LHCN-M2 (cell line): ENCODE measurements at regions not wholly inside any gene's neighbourhood (a gene's known extent, or its start where the extent isn't known, plus 50 kb on each side); places are given as distances from the start of the nearest gene placed in this dataset.
"Not testable (repeated sequence)": the region's sequence is repeated elsewhere in the genome, so short reads cannot be mapped to it uniquely, and the experiment has no call there.

Experiments
- DNase-seq: peaks from one replicate; pipeline ENCODE4 v3.0.0-alpha.2; 2012; ENCODE audit warnings: low read depth

DNA sequence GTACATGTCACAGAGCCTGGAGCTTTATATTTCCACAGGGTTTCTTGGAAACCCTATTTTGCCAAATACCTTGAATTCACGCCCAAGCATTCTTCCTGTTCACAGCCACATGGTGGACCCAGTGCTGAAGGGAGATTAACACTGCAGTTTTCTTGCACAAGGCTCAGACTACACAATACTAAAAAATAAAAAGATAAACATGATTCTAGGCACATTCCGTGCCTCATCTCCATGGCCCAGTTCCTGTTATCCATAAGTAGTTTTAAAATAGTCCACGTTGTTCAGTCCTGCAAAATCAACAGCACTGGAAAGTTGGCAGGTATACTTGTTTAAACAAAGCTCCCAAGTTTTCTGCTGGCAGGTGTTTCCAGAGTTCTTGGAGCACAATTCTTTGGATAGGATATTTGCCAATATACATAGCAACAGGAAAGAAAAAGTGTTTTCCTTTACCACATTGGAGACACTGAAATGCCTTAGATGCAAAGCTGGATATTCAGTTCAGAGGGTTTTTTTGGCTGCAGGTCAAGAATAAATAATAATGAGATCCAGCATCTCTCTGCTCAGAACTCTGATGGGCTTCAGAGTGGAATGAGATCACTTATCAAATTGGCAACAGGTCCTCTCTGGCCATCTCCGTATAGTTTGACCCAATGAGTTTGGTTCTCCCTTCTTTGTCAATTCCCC, 88.1 kb upstream of the TGFBR2 start:
- no peak for DNase-seq

DNA sequence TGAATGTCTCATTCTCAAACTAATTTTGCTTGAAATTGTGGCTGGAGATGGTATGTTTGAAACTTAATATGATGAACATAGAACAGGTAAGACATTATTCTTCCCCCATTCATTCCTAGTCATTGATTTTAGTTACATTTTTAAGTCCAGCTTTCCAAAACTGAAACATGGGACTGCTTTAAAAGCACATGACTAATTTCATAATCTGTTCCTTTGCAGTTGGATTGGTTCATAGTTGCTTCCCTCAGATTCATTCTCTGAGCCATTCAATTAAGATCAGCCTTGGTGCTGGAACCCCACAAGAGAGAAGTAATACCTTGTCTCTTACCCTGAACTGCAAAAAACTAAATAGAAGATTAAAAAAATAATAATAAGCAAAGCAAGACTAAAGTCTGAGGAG, 87.5 kb upstream of the TGFBR2 start:
- no peak for DNase-seq

DNA sequence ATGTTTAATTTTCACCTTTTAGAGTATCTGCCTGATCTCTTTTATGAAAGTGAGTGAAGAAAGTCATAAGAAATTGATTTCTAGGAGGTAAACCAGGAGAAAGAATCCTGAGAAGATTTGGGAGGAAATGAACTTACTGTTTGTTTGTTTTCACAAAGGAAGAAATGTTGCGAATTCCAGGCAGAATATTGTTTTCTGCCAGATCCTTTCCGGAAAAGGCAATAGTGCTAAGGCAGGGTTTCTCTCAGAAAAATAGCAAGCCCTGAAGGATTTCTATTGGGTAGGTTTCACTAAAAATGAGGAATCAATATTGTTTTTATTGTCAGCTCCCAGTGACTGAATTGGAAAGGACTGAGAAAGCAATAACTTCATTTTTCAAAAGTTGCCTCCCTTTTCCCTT, 85.7 kb upstream of the TGFBR2 start:
- DNase-seq: no peak

DNA sequence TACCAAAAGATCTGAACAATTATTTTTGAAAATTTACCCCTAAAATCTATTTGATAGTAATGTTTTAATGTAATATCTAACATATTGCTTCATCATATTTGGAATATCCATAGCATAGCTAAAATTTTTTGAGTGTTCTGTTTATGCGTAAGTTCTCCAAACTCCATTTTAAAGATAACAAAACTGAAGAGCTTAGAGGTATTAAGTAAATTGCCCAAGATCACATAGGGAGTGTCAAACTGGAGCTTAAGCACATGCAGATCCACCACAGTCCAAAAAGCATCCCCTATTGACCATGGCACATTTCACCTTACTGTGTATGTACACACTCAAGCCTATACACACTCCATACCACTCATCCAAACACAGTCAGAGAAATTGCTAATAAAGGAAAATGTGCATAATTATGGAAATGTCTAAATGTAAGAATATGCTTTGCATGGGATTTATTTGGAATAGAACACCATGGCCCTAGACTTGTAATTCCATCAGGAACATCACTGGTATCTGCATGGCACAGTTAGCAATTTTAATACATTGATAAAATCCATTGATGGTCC, 85.2 kb upstream of the TGFBR2 start:
- DNase-seq: no peak

DNA sequence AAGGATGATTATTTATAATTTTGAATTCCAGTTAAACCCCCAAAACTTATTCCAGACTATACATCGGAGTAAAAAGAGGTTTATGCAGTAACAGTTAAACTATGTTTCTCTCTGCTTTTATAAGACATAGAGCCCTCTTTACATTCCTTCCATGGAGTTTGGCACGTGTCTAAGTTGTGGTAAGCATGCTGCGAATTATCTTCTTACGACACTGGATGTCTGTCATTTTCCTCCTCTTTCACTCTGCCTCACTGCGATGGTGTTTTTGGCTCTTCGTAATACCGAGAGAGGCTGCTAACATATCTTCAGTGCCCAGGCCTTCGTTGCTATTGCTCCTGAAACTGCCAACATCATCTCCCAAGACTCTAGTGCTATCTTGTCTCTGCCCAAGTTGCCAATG, 83.9 kb upstream of the TGFBR2 start:
- DNase-seq: no peak

DNA sequence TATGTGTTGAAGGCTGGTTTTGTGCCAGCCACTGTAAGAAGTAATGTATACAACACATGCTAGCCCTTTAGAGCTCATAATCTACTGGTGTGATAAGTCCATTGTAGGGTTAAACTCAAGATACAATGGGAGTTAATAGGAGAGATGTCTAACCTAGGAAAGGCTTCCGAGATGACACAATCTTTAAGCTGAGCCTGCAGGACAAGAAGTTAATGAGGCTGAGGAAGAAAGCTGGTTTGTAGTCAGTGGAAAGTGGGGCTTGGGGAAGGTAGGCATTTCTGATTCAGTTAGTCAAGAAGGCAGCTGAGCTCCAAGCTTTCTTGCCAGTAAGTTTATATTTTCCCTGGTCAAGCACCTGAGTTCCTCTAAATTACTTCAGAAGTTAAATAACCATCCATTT, 83.0 kb upstream of the TGFBR2 start:
- no peak for DNase-seq

DNA sequence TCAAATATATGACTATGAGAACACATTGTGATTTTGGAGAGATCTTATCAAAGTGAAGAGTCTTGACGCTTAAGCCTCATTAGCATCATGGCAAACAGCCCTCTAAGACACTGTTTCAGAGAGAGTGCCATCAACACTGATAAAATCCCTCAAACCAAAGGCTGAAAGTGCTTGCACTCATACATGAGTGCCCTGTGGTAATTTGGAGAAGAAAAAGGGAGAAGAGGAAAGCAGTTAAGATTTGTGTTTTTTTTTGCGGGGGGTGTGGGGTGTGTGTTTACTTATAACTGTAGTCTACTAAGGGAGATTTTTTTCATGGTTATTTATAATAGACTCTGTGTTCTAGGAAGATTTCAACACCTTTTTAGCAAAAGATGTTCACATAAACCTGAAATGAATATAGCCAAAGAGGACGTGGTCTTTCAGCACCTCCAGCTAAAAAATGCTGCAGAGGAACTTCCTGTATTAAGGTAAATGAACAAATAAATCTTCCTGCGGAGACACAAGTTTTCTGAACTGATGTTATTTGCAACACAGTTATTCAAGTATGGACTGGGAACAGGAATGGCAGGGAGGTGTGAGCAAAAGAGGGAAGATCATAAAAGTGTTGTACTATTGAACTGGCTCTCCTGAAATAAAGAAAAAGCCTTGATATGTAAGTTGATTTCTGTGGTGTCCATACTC, 81.9 kb upstream of the TGFBR2 start:
- DNase-seq: no peak

DNA sequence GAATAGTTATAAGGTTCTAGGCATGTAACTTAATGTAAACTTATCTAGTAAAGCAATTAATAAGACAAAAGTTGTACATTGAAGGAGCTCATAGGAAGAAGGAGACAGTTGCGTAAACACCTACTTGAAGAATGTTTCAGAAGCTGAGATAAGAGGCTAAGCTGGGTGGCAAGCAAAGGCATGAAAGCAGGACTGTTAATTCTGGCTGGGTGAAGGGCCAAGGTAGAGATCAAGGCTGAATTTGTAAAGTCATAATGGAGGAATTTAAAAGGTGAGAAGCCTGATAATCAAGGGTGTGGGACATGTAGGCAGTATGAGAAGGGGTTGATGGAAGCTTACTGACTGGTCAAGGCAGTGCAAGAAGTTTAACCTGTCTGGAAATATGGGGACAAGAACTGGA, 80.4 kb upstream of the TGFBR2 start:
- no peak for DNase-seq

DNA sequence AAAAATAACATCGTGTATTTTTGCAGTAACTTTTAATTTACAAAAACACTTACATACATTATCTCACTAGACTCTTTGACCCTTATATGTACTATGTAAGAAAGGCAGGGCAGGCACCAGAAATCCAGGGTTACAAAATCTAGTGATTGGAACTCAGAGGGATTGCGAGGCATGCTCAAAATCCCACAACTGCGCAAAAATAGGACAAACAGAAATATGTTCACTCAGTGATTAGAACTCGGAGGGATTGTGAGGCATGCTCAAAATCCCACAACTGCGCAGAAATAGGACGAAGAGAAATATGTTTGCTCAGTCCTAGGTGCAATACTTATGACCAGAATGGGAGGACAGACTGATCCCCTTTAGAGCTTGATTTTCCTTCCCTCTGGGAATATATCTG, 79.2 kb upstream of the TGFBR2 start:
- no peak for DNase-seq

DNA sequence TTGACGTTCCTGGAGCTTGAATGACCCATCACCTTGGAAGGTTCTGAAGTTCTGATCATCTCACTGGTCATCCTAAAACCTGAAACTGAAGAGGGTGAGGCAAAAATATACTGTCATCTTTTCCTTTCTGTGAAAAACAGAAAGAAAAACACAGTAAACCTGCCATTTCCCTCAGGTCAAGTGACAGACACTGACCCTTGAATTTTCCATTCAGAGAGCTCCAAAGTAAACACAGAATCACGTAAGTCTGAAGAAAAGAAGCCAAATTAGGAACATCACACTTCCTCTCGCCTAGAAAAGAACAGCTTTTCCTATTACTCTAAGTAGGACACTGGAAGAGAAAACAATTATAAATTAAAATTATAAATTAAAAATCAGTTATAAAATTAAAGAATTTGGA, 78.7 kb upstream of the TGFBR2 start:
- no peak for DNase-seq

DNA sequence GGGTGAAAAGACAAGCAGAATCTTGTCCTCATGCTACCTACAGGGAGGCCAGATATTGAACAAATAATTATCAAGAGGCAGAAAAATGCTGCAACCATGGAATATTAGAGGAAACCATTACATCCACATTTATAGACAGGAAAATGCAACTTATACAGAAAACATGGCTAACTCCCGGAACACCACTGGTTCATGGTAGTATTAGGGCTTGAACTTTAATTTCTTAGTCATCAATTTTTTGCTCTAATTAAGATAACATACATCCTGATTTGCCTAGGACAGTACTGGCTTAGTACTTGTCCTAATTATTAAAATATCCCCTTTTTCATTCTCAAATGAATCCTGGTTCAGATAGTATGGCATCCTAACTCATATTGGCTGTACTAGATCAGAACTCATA, 76.3 kb upstream of the TGFBR2 start:
- DNase-seq: no peak

DNA sequence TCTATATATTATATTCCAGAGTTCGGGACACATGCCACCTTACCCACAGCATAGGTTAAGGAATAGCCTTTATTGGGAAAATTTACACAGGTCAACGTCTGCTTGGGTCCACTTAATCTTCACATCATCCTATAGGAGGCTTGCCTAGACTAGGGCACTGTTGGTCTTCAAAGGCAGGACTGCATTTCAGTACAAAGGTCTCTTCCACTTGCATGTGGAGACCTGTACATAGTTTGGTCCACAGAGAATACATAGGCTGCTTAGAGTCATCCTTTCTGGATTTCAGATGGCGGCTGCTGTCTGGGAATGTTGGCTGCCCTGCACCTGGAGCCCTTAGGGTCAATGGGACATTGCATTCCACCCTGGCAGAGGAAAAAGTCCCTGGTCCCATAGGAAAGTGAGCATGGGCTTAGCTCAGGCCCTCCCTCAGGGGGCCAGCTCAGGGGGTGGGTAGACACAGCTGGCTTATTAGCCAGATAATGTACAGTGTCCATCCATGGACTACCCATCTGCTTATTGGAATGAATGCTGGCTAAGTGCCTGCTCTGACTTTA, 75.3 kb upstream of the TGFBR2 start:
- DNase-seq: no peak

DNA sequence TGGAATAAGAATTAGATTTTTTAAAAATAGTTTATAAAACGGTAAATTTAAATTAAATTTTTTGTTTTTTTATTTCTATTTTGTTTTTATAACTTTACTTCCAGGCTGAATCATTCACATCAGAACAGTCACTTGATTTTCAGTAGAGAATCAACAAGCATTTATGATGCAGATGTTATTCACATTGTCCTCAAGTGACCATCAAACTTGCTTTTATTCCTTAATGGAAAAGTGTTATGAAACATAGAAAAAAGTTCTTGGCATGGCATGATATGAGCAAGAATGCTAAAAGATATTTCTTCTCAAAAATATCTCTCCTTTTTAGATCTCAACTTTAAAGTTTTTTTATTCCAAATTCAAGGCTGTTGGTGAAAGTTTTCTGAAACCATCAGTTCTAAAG, 70.9 kb upstream of the TGFBR2 start:
- peak; percentile 59 for DNase-seq

DNA sequence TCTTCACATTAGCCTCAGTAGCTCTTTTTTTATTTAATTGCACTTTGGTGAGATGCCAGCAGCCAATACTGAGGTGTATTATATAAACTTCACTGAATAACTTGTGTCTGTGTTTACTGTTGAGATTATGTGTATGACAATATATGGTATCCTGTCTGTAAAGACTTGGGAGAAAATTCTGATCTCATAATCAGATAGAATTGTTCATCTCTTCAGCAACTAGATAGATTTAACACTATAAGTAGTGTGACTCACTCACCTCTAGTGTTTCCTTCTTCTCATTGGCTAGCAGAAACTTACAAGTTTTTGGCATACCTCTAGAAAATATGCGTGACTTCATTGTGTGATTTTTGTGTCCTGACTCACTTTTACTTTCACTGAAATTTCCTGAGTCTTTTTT, 67.6 kb upstream of the TGFBR2 start:
- peak; percentile 72 for DNase-seq

DNA sequence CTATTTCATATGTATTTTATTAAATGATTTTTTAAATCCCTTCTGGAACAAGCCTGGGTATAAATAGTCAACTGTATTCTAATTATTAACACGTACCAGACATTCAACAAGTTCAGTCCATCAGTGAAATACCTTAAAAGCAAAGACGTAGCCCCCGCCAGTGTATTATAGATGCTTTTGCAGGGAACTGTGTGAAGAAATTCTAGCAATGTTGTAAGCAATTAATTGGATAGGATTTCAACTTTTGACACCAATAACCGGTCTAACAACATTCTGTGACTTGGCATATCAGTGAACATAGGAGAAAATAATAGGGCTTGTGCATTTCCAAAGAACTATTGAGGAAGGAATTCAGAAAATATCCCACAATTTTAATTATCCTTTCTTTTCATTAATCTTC, 67.2 kb upstream of the TGFBR2 start:
- no peak for DNase-seq

DNA sequence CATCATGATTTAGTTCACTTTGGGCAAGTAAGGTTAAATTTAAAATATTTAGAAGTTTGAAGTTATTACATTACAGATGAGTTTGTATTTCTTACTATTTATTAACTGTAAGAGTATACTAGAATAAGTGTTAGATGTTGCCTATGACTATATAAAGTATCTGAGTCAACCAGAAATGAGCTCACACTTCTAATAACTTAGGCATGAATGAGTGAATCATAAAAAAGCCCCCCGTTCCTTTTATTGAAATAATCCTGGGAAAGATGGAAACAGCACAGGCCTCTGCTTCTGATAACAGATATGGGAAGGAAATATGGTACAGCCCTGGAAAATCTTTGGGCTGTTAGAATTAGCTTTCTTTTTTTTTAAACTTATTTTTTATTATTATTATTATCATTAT, 66.6 kb upstream of the TGFBR2 start:
- peak; percentile 55 for DNase-seq

DNA sequence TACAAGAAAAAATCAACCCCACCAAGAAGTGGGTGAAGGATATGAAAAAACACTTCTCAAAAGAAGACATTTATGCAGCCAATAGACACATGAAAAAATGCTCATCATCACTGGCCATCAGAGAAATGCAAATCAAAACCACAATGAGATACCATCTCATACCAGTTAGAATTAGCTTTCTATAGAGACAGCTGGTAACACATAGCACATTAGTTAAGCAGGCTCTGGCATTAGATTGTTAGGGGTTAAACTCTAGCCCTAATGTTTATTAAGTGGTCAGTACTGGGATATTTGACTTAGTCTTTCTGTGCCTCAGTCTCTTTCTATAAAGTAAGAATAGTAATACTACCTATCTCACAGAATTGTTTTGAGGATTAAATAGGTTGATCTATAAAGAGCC, 65.2 kb upstream of the TGFBR2 start:
- not testable (repeated sequence) for DNase-seq

DNA sequence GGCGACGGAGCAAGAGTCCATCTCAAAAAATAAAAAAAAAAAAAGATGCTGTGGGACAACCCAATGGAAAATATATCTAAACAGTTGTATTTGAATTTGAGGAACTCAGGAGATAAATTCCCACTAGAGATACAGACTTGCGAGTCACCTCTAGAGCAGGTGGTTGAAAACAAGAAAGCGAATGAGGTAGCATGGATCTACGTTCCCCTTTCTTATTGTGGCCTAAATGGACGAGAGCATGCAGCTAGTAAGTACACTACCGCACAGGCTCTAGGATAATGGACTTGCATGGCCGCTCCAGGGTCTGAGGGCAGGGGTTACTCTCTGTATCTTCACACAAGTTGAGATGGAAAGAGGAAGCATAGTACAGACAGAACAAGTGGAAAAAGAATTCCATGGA, 63.5 kb upstream of the TGFBR2 start:
- DNase-seq: no peak

DNA sequence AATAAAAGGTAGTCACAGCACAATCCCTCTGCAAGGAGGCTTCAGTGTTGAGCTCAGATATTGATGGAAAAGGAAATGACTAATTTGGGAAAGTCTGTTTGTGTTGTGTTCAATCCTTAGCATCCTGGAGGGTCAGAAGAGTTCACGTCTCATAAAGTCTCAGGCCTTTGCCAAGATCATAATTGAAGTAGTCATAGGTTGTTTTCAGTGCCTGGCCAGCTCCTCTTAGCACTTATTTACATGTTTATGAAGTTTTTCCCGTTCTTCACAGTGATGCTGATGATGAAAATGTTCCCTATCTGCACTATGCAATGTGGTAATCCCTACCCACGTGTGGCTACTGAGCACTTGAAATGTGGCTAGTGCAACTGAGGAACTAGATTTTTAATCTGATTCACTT, 61.6 kb upstream of the TGFBR2 start:
- DNase-seq: peak; percentile 93

DNA sequence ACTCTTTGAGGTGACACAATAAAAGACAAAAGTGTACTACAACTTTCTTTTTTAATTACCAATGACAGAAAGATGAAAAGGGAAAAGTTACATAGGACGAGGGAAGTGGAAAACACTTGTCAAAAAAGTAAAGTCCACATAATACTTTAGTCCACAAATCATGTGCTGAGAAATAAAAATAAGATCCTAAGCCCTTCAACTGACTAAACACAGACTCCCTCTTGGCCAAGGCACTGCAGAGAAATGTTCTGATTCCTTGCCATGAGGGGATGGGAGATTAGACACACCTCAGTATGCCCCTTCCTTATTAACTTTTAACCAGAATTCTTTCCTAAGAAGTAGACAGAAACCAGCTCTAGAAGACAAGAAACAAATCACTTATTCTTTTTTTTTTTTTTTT, 59.5 kb upstream of the TGFBR2 start:
- DNase-seq: no peak

DNA sequence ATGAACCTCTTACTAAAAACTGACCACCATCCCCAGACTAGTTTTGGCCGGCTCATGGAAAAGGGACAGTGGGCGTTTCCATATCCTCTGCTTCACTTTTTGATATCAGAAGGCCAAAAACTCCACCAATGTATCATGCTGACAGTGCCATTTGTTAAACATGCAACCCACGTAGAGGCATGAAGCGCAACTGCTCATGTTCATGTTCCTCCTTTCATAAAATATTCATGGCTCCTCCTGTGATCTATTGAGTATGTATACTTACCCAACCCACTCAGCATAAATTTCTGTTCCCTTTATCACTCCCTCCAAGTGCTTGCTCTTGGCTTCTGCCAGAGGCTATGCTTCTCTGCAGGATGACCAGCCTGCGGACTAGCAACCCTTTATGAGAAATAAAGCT, 58.7 kb upstream of the TGFBR2 start:
- DNase-seq: no peak

DNA sequence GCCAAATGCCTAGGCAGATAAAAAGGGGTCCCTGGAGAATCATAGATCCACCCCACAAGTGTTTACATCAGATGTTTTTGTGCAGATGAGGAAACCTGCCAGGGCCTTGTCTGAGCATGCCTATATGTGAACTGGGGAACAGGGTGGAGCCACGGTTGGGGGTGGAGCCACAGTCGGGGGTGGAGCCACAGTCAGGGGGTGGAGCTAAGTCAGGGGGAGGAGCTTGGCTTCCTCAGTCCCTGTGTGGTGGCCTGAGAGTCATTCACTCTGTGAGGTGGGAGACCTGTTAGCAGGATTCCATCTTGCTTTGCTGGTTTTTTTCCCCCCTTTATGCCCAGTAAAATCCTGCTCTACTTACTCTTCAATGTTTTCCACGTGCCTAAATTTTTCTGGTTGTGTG, 57.8 kb upstream of the TGFBR2 start:
- DNase-seq: peak; percentile 16

DNA sequence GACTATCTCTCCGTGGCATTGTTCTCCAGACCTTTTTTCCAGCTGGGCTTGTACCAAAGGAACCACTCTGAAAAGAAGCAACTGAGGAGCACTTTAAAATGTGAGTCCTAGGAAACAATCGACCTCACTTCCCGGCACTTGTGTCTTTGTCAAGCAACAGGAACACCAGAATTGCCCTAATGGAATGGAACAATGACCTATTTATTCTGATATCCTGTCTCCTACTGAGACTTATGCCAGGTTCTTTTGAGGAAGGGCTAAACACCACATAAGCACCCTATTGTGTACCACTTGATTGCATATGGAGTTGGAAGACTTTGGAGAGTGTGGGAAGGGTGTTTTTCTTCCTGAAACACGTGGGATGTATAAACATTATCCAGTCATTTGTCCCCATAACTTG, 56.8 kb upstream of the TGFBR2 start:
- DNase-seq: no peak
